Heart right ventricle (tissue), 16 donors: ENCODE measurements at regions not wholly inside any gene's neighbourhood (a gene's known extent, or its start where the extent isn't known, plus 50 kb on each side); places are given as distances from the start of the nearest gene placed in this dataset.

Experiments used
- ATAC-seq, 8 donors: fragments of 200-7000 bp; cut with Tn5 transposase; one replicate each; pipeline ENCODE4 v1.9.1; 2020; ENCODE audit warnings: mild to moderate bottlenecking in 8 of 8, moderate library complexity in 8 of 8, moderate number of reproducible peaks in 1 of 8
- DNase-seq, 2 donors: peaks; one replicate each; pipeline ENCODE4 v3.0.0-alpha.2; 2020
- H3K27ac ChIP-seq, 10 donors: fragments of 200-600 bp; sonication (generic) in 2 of 10; one replicate each; pipeline versions ENCODE4 v1.5.0 to v1.8.0; 2020 to 2022; ENCODE audit warnings: mild to moderate bottlenecking in 3 of 10
- H3K27me3 ChIP-seq, 7 donors: fragments of 200-600 bp; one replicate each; pipeline ENCODE4 v1.8.0; 2021 to 2022; ENCODE audit warnings: mild to moderate bottlenecking in 2 of 7
- H3K36me3 ChIP-seq, 9 donors: fragments of 200-600 bp; sonication (generic) in 1 of 9; one replicate each; pipeline versions ENCODE4 v1.5.0 to v1.8.0; 2020 to 2022; ENCODE audit warnings: mild to moderate bottlenecking in 2 of 9
- H3K4me1 ChIP-seq, 9 donors: fragments of 200-600 bp; sonication (generic) in 1 of 9; one replicate each; pipeline versions ENCODE4 v1.5.0 to v1.8.0; 2020 to 2022; ENCODE audit warnings: mild to moderate bottlenecking in 4 of 9
- H3K4me3 ChIP-seq, 10 donors: fragments of 200-600 bp; sonication (generic) in 2 of 10; one replicate each; pipeline versions ENCODE4 v1.5.0 to v1.8.0; 2020 to 2022; ENCODE audit warnings: mild to moderate bottlenecking in 7 of 10, moderate library complexity in 2 of 10
- H3K9me3 ChIP-seq, 11 donors: fragments of 200-600 bp in 10 of 11; sonication (generic) in 2 of 11; one replicate each; pipeline versions ENCODE4 v1.5.0 to v1.8.0; 2013 to 2022; ENCODE audit warnings: mild to moderate bottlenecking in 2 of 11, control low read depth in 1 of 11, moderate library complexity in 1 of 11
- WGBS, 2 donors: extraction: QIAGEN DNeasy Blood & Tissue Kit; methylation state at CpG; one replicate each; pipeline ENCODE4 v1.1.7; 2013; ENCODE audit warnings: inconsistent platforms in 1 of 2; 5-methylcytosine and 5-hydroxymethylcytosine counted together
- intact Hi-C, 10 donors: fragments of 100-400 bp; cut with DNase I; formaldehyde crosslinking; loops; one replicate each; pipeline versions ENCODE4 v1.11.1 to v1.14.2; 2022
- TF ChIP-seq, protein P1 (sequence below), 9 donors: fragments of 200-600 bp; sonication (generic) in 2 of 9; IDR thresholded peaks; one replicate each; pipeline versions ENCODE4 v1.5.0 to v1.8.0; 2021 to 2022; ENCODE audit warnings: antibody characterized with exemption in 9 of 9, mild to moderate bottlenecking in 5 of 9, moderate library complexity in 1 of 9
- donor health status: Arrhythmogenic right ventricular cardiomyopathy.
- donor health status: ischemic (EF 13 %, LVEDD 7.1; RV severe dilation, severe dysfunction).
- donor health status: healthy with polysubstance abuse.
- donor health status: DM: no; HTN: yes; CAD: no.
- donor health status: DM: no; HTN: no; CAD: no.
- donor health status: ischemic (EF 25% LVEDD 6.9; RV normal size, moderate dysfunction).
- donor health status: ischemic (EF 25% LVEDD 5.7; RV mildly dilated, moderate dysfunction).
- donor health status: healthy.
- donor health status: DM: yes; HTN: yes; CAD: no.
- donor health status: Ischemic cardiomyopathy.
- donor health status: ischemic (EF 35%, LVEDD 5.7; RV mildly dilated, moderate dysfunction).
- donor health status: nonischemic (EF 11% LVEDD 7.7; RV severe dilation, severe dysfunction).
- donor health status: DM: yes; HTN: yes; CAD: no.
- donor health status: PGD.
- donor health status: ischemic (EF 29% LVEDD 5.4; RV normal size, mild dysfunction).
- donor health status: nonischemic (EF 23%, LVEDD 6.1; RV moderate dilation, normal function).

DNA sequence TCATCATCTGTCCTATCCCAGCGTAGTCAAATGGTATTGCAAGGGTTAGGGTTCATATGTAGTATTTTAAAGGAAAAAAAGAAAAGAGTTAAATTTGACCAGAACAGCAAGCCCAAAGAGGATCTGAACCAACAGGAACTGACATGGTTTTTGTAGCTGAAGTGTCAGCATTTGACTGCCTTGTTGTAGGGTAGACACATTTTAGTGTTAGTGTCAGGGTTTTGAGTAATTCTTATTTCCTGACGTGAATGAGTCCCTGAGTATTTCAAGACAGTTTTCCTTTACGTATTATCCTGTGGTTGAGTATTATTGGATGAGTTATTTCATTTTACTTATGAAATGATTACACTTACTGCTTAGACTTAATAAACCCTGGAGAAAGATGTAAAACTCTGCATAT lies 173.3 kb upstream of the ZEB2 start:
- WGBS, 2 donors, result 85 to 92% methylated on average over 3 of the region's 3 CpGs
- intact Hi-C loops, result no loop called here

DNA sequence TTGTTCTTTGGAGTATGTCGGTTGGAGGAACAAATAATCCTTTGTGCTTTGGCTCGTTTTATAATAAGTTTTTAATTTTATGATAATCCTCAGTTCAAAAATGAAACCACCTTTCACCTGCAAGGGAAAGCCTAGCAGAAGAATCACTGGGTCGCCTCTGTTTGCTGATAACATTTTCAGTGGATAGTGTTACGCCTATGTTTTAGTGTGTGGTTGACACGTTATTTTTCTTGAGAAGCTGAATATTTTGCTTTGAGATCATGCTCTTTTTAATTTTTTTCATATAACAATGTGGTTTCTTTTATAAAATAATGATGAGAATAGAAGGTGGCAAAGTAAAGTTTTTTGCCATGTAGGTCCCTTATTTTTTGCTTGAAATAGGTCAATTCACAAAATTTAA lies 172.7 kb upstream of the ZEB2 start:
- TF ChIP-seq, protein P1, sequence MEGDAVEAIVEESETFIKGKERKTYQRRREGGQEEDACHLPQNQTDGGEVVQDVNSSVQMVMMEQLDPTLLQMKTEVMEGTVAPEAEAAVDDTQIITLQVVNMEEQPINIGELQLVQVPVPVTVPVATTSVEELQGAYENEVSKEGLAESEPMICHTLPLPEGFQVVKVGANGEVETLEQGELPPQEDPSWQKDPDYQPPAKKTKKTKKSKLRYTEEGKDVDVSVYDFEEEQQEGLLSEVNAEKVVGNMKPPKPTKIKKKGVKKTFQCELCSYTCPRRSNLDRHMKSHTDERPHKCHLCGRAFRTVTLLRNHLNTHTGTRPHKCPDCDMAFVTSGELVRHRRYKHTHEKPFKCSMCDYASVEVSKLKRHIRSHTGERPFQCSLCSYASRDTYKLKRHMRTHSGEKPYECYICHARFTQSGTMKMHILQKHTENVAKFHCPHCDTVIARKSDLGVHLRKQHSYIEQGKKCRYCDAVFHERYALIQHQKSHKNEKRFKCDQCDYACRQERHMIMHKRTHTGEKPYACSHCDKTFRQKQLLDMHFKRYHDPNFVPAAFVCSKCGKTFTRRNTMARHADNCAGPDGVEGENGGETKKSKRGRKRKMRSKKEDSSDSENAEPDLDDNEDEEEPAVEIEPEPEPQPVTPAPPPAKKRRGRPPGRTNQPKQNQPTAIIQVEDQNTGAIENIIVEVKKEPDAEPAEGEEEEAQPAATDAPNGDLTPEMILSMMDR (IDR thresholded peaks at IDR 0.05), result no peak
- peaks cover 0 to 18% (median 0%) of the 10 kb centered on the region in 9 donors for H3K4me1 ChIP-seq
- intact Hi-C loops, result no loop called here
- peaks cover 0 to 6% (median 0%) of the 10 kb centered on the region in 11 donors for H3K9me3 ChIP-seq
- ATAC-seq (no peak), DNase-seq (no peak)
- 84 to 89% methylated on average over 5 of the region's 5 CpGs for WGBS, 2 donors
- H3K4me3 ChIP-seq, result no peak overlapping the region
- no peaks in the 10 kb centered on the region for H3K36me3 ChIP-seq
- no peaks in the 10 kb centered on the region for H3K27me3 ChIP-seq
- peak overlapping the region in 1 of 10 donors; percentile 74 for H3K27ac ChIP-seq

More for the DNA sequence above, 173.3 kb upstream of the ZEB2 start:
- peaks cover 0 to 17% (median 0%) of the 10 kb centered on the region in 9 donors for H3K4me1 ChIP-seq
- no peaks in the 10 kb centered on the region for H3K36me3 ChIP-seq
- H3K27me3 ChIP-seq, result no peaks in the 10 kb centered on the region
- H3K27ac ChIP-seq, result peak overlapping the region in 1 of 10 donors; percentile 80
- H3K9me3 ChIP-seq, result peaks cover 0 to 6% (median 0%) of the 10 kb centered on the region in 11 donors
- DNase-seq (no peak), ATAC-seq (peak in 6 of 8 donors; percentile 23 to 82 (median 60))
- TF ChIP-seq, protein P1 (IDR thresholded peaks at IDR 0.05), result no peak
- H3K4me3 ChIP-seq, result no peak overlapping the region

DNA sequence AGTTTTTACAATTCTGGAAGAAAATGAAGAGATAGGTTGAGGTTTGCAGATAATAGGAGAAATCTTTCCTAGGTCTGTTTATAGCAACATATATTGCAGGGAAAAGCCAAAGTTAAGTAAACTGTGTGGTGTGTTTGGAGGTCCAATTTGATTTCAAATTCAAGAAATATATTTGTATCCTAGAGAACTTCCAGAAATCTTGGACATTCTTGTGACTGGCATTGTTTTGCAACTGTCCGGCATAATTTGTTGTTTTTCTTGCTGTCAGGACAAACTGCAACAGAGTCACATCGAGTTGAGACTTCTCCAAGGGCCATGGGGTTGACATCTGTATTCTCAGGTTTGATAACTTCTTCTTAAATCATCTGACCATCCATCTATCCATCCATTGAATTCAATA lies 170.9 kb upstream of the ZEB2 start:
- Histone ChIP-seq H3K4me1 (peaks cover 0 to 31% (median 0%) of the 10 kb centered on the region in 9 donors), H3K27ac (peak overlapping the region in 1 of 10 donors; percentile 7), H3K36me3 (no peaks in the 10 kb centered on the region), H3K4me3 (no peak overlapping the region), H3K9me3 (no peaks in the 10 kb centered on the region), H3K27me3 (no peaks in the 10 kb centered on the region)
- 82 to 89% methylated on average over 2 of the region's 2 CpGs for WGBS, 2 donors
- ATAC-seq (no peak), DNase-seq (no peak)
- intact Hi-C loops, result no loop called here
- TF ChIP-seq, protein P1 (IDR thresholded peaks at IDR 0.05), result no peak

DNA sequence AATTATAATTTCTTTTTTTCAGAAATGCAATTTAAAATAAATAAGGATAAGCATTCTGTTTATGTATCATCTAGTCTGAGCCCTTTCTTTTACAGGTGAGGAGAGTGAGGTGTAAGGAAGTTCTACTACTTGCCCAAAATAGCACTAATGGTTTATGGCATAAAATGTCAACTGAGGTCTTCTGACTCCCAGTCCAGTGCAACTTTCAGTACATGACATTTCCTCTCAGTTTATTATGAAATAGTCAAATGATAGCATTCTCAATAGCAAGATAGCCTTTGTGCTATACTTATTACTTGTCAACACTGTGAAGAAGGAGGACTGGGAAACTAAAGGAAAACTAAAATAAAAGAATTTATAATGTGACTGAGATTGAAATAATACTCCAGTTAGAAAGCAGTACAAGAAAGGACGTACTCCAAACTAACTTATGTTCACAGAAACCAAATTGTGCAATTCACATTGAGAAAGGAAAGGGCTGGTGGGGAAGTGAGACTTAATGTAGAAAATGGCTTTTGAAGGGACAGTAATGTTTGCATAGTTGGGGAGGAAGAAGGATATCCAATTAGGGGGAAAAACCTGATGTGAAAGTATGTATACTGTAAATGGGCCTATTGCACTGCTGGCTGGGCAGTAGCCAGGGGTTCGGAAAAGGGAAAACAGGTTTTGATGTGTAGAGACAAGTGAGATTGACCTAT lies 166.7 kb upstream of the ZEB2 start:
- no peaks in the 10 kb centered on the region for H3K36me3 ChIP-seq
- WGBS, 2 donors, result 86 to 87% methylated on average over 2 of the region's 2 CpGs
- no peaks in the 10 kb centered on the region for H3K27me3 ChIP-seq
- peak overlapping the region in 5 of 10 donors; percentile 3 to 75 (median 16) for H3K27ac ChIP-seq
- no peak overlapping the region for H3K4me3 ChIP-seq
- TF ChIP-seq, protein P1 (IDR thresholded peaks at IDR 0.05), result no peak
- DNase-seq, result no peak
- intact Hi-C loops, result no loop called here
- ATAC-seq, result peak in 6 of 8 donors; percentile 23 to 59 (median 36)
- no peaks in the 10 kb centered on the region for H3K9me3 ChIP-seq
- peaks cover 0 to 34% (median 8%) of the 10 kb centered on the region in 9 donors for H3K4me1 ChIP-seq
